ENCODE measurements at regions not wholly inside any gene's neighbourhood (a gene's known extent, or its start where the extent isn't known, plus 50 kb on each side); places are given as distances from the start of the nearest gene placed in this dataset.
A peak's percentile ranks its signal among the peaks of the same experiment; 100 is the strongest.

- peaks cover 6% of the 10 kb centered on the region for H3K4me1 Mint-ChIP-seq (ENCODE audit: low read depth)
- H3K27ac Mint-ChIP-seq (ENCODE audit: unreplicated experiment) = no peak overlapping the region
These were observed 192.9 kb upstream of the OR4E1 start for GRCh38 chr14:21866479-21866878.

GRCh38 chr14:21863289-21863688 lies 189.7 kb upstream of the OR4E1 start:
- Mint-ChIP-seq H3K4me1 (ENCODE audit: low read depth) (peaks cover 6% of the 10 kb centered on the region), H3K27ac (ENCODE audit: unreplicated experiment) (no peak overlapping the region), H3K27me3 (ENCODE audit: low read depth) (peaks cover 6% of the 10 kb centered on the region), H3K36me3 (ENCODE audit: low read depth) (no peaks in the 10 kb centered on the region), H3K9me3 (ENCODE audit: low read depth) (no peaks in the 10 kb centered on the region), H3K4me3 (ENCODE audit: unreplicated experiment) (no peak overlapping the region)
- no peak for DNase-seq (ENCODE audit: low spot score)
- no peak for TF ChIP-seq CTCF (IDR thresholded peaks at IDR 0.05)

More at GRCh38 chr14:21866479-21866878, 192.9 kb upstream of the OR4E1 start:
- Mint-ChIP-seq H3K9me3 (ENCODE audit: low read depth) (no peaks in the 10 kb centered on the region), H3K36me3 (ENCODE audit: low read depth) (no peaks in the 10 kb centered on the region), H3K4me3 (ENCODE audit: unreplicated experiment) (no peak overlapping the region), H3K27me3 (ENCODE audit: low read depth) (no peaks in the 10 kb centered on the region)
- no peak for TF ChIP-seq CTCF (IDR thresholded peaks at IDR 0.05)
- DNase-seq (ENCODE audit: low spot score) = no peak

- Mint-ChIP-seq H3K36me3 (ENCODE audit: low read depth) (no peaks in the 10 kb centered on the region), H3K27me3 (ENCODE audit: low read depth) (peaks cover 17% of the 10 kb centered on the region), H3K27ac (ENCODE audit: unreplicated experiment) (no peak overlapping the region), H3K4me1 (ENCODE audit: low read depth) (no peaks in the 10 kb centered on the region), H3K4me3 (ENCODE audit: unreplicated experiment) (no peak overlapping the region), H3K9me3 (ENCODE audit: low read depth) (no peaks in the 10 kb centered on the region)
- no peak for DNase-seq (ENCODE audit: low spot score)
- TF ChIP-seq CTCF (IDR thresholded peaks at IDR 0.05) = no peak
These were observed 187.5 kb upstream of the OR4E1 start for GRCh38 chr14:21861153-21861552.

GRCh38 chr14:21860172-21860571 lies 186.6 kb upstream of the OR4E1 start:
- no peak for DNase-seq (ENCODE audit: low spot score)
- H3K27me3 Mint-ChIP-seq (ENCODE audit: low read depth) = peaks cover 20% of the 10 kb centered on the region
- H3K9me3 Mint-ChIP-seq (ENCODE audit: low read depth) = no peaks in the 10 kb centered on the region
- no peaks in the 10 kb centered on the region for H3K36me3 Mint-ChIP-seq (ENCODE audit: low read depth)
- H3K27ac Mint-ChIP-seq (ENCODE audit: unreplicated experiment) = no peak overlapping the region
- H3K4me1 Mint-ChIP-seq (ENCODE audit: low read depth) = no peaks in the 10 kb centered on the region
- peak; percentile 59 for TF ChIP-seq CTCF (IDR thresholded peaks at IDR 0.05)
- no peak overlapping the region for H3K4me3 Mint-ChIP-seq (ENCODE audit: unreplicated experiment)

GRCh38 chr14:21852775-21853174 lies 179.2 kb upstream of the OR4E1 start:
- TF ChIP-seq CTCF (IDR thresholded peaks at IDR 0.05) = no peak
- H3K4me3 Mint-ChIP-seq (ENCODE audit: unreplicated experiment) = no peak overlapping the region
- no peaks in the 10 kb centered on the region for H3K4me1 Mint-ChIP-seq (ENCODE audit: low read depth)
- H3K27me3 Mint-ChIP-seq (ENCODE audit: low read depth) = peaks cover 31% of the 10 kb centered on the region
- H3K36me3 Mint-ChIP-seq (ENCODE audit: low read depth) = no peaks in the 10 kb centered on the region
- no peak for DNase-seq (ENCODE audit: low spot score)
- H3K27ac Mint-ChIP-seq (ENCODE audit: unreplicated experiment) = no peak overlapping the region
- no peaks in the 10 kb centered on the region for H3K9me3 Mint-ChIP-seq (ENCODE audit: low read depth)
